ENCODE measurements at regions not wholly inside any gene's neighbourhood (a gene's known extent, or its start where the extent isn't known, plus 50 kb on each side); places are given as distances from the start of the nearest gene placed in this dataset.

DNA sequence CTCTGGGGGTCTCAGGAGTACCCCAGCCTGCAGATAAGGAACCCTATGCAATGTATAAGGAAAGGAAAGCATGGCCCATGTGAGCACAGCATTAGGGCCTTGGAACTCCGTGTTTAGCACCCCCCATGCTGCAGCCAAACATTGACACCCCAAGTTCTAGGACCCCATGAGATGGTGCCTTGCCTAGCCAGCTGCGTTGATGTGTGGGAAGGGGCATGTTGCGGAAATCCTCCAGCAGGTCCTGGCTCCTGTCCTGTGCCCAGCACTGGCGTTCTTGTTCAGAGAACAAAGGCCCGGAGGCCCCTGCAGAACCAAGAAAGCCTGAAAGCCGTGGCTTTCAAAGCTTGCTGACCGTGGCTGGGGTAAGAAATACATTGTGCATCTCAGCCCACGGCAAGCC, 99.4 kb upstream of the DIO3 start:
- TF ChIP-seq, protein P1, sequence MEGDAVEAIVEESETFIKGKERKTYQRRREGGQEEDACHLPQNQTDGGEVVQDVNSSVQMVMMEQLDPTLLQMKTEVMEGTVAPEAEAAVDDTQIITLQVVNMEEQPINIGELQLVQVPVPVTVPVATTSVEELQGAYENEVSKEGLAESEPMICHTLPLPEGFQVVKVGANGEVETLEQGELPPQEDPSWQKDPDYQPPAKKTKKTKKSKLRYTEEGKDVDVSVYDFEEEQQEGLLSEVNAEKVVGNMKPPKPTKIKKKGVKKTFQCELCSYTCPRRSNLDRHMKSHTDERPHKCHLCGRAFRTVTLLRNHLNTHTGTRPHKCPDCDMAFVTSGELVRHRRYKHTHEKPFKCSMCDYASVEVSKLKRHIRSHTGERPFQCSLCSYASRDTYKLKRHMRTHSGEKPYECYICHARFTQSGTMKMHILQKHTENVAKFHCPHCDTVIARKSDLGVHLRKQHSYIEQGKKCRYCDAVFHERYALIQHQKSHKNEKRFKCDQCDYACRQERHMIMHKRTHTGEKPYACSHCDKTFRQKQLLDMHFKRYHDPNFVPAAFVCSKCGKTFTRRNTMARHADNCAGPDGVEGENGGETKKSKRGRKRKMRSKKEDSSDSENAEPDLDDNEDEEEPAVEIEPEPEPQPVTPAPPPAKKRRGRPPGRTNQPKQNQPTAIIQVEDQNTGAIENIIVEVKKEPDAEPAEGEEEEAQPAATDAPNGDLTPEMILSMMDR (IDR thresholded peaks at IDR 0.05; ENCODE audit: insufficient read depth, low read length, poor library complexity, severe bottlenecking) = no peak
- no peak for TF ChIP-seq EZH2phosphoT487 (conservative IDR thresholded peaks at IDR 0.05; ENCODE audit: low read length)
